HepG2 (cell line): ENCODE measurements at regions not wholly inside any gene's neighbourhood (a gene's known extent, or its start where the extent isn't known, plus 50 kb on each side); places are given as distances from the start of the nearest gene placed in this dataset.

Experiments
- BHLHE40 ChIP-seq: IDR thresholded peaks from 2 replicates; pipeline ENCODE4 v1.6.1; 2011; ENCODE audit warnings: low read length, improper control_type of control experiment
- DMAP1 ChIP-seq: IDR thresholded peaks from 2 replicates; pipeline ENCODE4 v1.6.1; 2016
- ETV5 ChIP-seq: IDR thresholded peaks from 2 replicates; pipeline ENCODE4 v1.6.1; 2018; ENCODE audit warnings: missing biosample characterization, missing genetic modification reagents, inconsistent platforms, borderline replicate concordance
- HINFP ChIP-seq: sonication (generic); formaldehyde crosslinking; IDR thresholded peaks from 2 replicates; pipeline ENCODE4 v1.4.0; 2020; ENCODE audit warnings: low read depth, mild to moderate bottlenecking, missing genetic modification reagents
- POLR2A ChIP-seq, 2 experiments: IDR thresholded peaks; 2 replicates each; pipeline ENCODE4 v1.6.1; 2011; ENCODE audit warnings: low read depth in 2 of 2, low read length in 2 of 2, mild to moderate bottlenecking in 1 of 2, moderate library complexity in 1 of 2; ENCODE audit not compliant: insufficient read depth in 1 of 2
- SIN3A ChIP-seq: IDR thresholded peaks from 2 replicates; pipeline ENCODE4 v1.6.1; 2011; ENCODE audit warnings: low read depth, mild to moderate bottlenecking, control low read depth, low read length, borderline replicate concordance
- SNRNP70 ChIP-seq: fragments of 200-400 bp; formaldehyde crosslinking; IDR thresholded peaks from 2 replicates; pipeline ENCODE4 v1.6.1; 2017; ENCODE audit warnings: mild to moderate bottlenecking, low read depth, low read length, moderate library complexity
- ZNF878 ChIP-seq: sonication (generic); formaldehyde crosslinking; IDR thresholded peaks from 2 replicates; pipeline ENCODE4 v1.8.1; 2023; ENCODE audit warnings: mild to moderate bottlenecking, missing genetic modification reagents, moderate library complexity
- TF ChIP-seq, protein P1 (sequence below): sonication (generic); formaldehyde crosslinking; IDR thresholded peaks from 2 replicates; pipeline ENCODE4 v1.5.0; 2020; ENCODE audit warnings: mild to moderate bottlenecking, missing genetic modification reagents, moderate library complexity

GRCh38 chr1:88557014-88557413 is 127.1 kb upstream of the PKN2 start:
- no peak for TF ChIP-seq POLR2A (IDR thresholded peaks at IDR 0.05; ENCODE audit: insufficient read depth in 1 of 2, low read depth in 2 of 2, low read length in 2 of 2)
- TF ChIP-seq, protein P1, sequence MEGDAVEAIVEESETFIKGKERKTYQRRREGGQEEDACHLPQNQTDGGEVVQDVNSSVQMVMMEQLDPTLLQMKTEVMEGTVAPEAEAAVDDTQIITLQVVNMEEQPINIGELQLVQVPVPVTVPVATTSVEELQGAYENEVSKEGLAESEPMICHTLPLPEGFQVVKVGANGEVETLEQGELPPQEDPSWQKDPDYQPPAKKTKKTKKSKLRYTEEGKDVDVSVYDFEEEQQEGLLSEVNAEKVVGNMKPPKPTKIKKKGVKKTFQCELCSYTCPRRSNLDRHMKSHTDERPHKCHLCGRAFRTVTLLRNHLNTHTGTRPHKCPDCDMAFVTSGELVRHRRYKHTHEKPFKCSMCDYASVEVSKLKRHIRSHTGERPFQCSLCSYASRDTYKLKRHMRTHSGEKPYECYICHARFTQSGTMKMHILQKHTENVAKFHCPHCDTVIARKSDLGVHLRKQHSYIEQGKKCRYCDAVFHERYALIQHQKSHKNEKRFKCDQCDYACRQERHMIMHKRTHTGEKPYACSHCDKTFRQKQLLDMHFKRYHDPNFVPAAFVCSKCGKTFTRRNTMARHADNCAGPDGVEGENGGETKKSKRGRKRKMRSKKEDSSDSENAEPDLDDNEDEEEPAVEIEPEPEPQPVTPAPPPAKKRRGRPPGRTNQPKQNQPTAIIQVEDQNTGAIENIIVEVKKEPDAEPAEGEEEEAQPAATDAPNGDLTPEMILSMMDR (CRISPR knock-in tag) = no peak
- no peak for TF ChIP-seq ETV5
- no peak for TF ChIP-seq SNRNP70
- TF ChIP-seq BHLHE40 = no peak
- no peak for TF ChIP-seq SIN3A
- TF ChIP-seq HINFP (CRISPR knock-in tag) = no peak
- TF ChIP-seq ZNF878 = no peak
- TF ChIP-seq DMAP1 (CRISPR knock-in tag) = no peak
